ENCODE measurements at regions not wholly inside any gene's neighbourhood (a gene's known extent, or its start where the extent isn't known, plus 50 kb on each side); places are given as distances from the start of the nearest gene placed in this dataset.
"Not testable (repeated sequence)": the region's sequence is repeated elsewhere in the genome, so short reads cannot be mapped to it uniquely, and the experiment has no call there.

GRCh38 chr15:91415258-91415657 is 315.2 kb downstream of the SV2B start:
- DNase-seq = not testable (repeated sequence)

GRCh38 chr15:91420689-91421088 is 320.6 kb downstream of the SV2B start:
- no peak for DNase-seq

GRCh38 chr15:91422797-91423196 is 322.7 kb downstream of the SV2B start:
- DNase-seq = peak; percentile 6

GRCh38 chr15:91424001-91424400 is 323.9 kb downstream of the SV2B start:
- DNase-seq = no peak

- DNase-seq = peak; percentile 7
Measured at GRCh38 chr15:91426412-91426811, 326.4 kb downstream of the SV2B start.

- no peak for DNase-seq
Measured at GRCh38 chr15:91429973-91430372, 329.9 kb downstream of the SV2B start.

- DNase-seq = no peak
Measured at GRCh38 chr15:91431041-91431715, 331.1 kb downstream of the SV2B start.

GRCh38 chr15:91435113-91435512 is 335.1 kb downstream of the SV2B start:
- DNase-seq = no peak

- no peak for DNase-seq
Measured at GRCh38 chr15:91444656-91445055, 344.6 kb downstream of the SV2B start.

- no peak for DNase-seq
Measured at GRCh38 chr15:91445695-91446228, 345.7 kb downstream of the SV2B start.

- DNase-seq = no peak
Measured at GRCh38 chr15:91447991-91448644, 348.1 kb downstream of the SV2B start.

- not testable (repeated sequence) for DNase-seq
Measured at GRCh38 chr15:91453376-91453775, 353.3 kb downstream of the SV2B start.

GRCh38 chr15:91456251-91456718 is 356.2 kb downstream of the SV2B start:
- no peak for DNase-seq

GRCh38 chr15:91456921-91457320 is 356.9 kb downstream of the SV2B start:
- DNase-seq = no peak

GRCh38 chr15:91461377-91461776 is 361.3 kb downstream of the SV2B start:
- DNase-seq = no peak

- no peak for DNase-seq
Measured at GRCh38 chr15:91465086-91465485, 365.0 kb downstream of the SV2B start.

- DNase-seq = no peak
Measured at GRCh38 chr15:91465696-91466095, 365.6 kb downstream of the SV2B start.

GRCh38 chr15:91468871-91469580 is 369.0 kb downstream of the SV2B start:
- DNase-seq = peak; percentile 25

- DNase-seq = peak; percentile 69
Measured at GRCh38 chr15:91469632-91470567, 369.8 kb downstream of the SV2B start.

GRCh38 chr15:91471468-91471867 is 371.4 kb downstream of the SV2B start:
- no peak for DNase-seq

- DNase-seq = peak; percentile 51
Measured at GRCh38 chr15:91472316-91472756, 372.3 kb downstream of the SV2B start.

- no peak for DNase-seq
Measured at GRCh38 chr15:91473894-91474545, 374.0 kb downstream of the SV2B start.

Data from activated CD4-positive, alpha-beta T cell treated with anti-CD3 and anti-CD28 coated beads, Interleukin-2, amount 50 U/mL, for 16 hours (primary cell).